ENCODE measurements at regions not wholly inside any gene's neighbourhood (a gene's known extent, or its start where the extent isn't known, plus 50 kb on each side); places are given as distances from the start of the nearest gene placed in this dataset.

- Mint-ChIP-seq H3K4me3 (no peak overlapping the region), H3K27me3 (no peaks in the 10 kb centered on the region), H3K36me3 (ENCODE audit: low read depth) (no peaks in the 10 kb centered on the region), H3K9me3 (no peaks in the 10 kb centered on the region), H3K4me1 (no peaks in the 10 kb centered on the region), H3K27ac (no peak overlapping the region)
- intact Hi-C loops (cut with micrococcal nuclease): no loop called here
- CTCF ChIA-PET: no interaction called here
- DNase-seq (no peak), ATAC-seq (ENCODE audit: low read depth) (no peak)
- no peak for TF ChIP-seq CTCF (IDR thresholded peaks at IDR 0.05)
- POLR2A ChIA-PET: no interaction called here
Observed at GRCh38 chr12:65660836-65661235, 163.4 kb upstream of the HMGA2 start.

GRCh38 chr12:65662590-65662989, 161.7 kb upstream of the HMGA2 start:
- intact Hi-C loops (cut with micrococcal nuclease): no loop called here
- Mint-ChIP-seq H3K27ac (no peak overlapping the region), H3K4me3 (no peak overlapping the region), H3K27me3 (no peaks in the 10 kb centered on the region), H3K4me1 (no peaks in the 10 kb centered on the region), H3K9me3 (no peaks in the 10 kb centered on the region), H3K36me3 (ENCODE audit: low read depth) (no peaks in the 10 kb centered on the region)
- CTCF ChIA-PET: no interaction called here
- DNase-seq (no peak), ATAC-seq (ENCODE audit: low read depth) (no peak)
- TF ChIP-seq CTCF (IDR thresholded peaks at IDR 0.05): no peak
- POLR2A ChIA-PET: no interaction called here

GRCh38 chr12:65663097-65663496, 161.2 kb upstream of the HMGA2 start:
- intact Hi-C loops (cut with micrococcal nuclease): no loop called here
- no peak for ATAC-seq (ENCODE audit: low read depth)
- H3K4me1 Mint-ChIP-seq: no peaks in the 10 kb centered on the region
- POLR2A ChIA-PET: no interaction called here
- H3K36me3 Mint-ChIP-seq (ENCODE audit: low read depth): no peaks in the 10 kb centered on the region
- DNase-seq: no peak
- CTCF ChIA-PET: no interaction called here
- no peaks in the 10 kb centered on the region for H3K9me3 Mint-ChIP-seq
- H3K27me3 Mint-ChIP-seq: no peaks in the 10 kb centered on the region
- no peak for TF ChIP-seq CTCF (IDR thresholded peaks at IDR 0.05)
- no peak overlapping the region for H3K4me3 Mint-ChIP-seq
- no peak overlapping the region for H3K27ac Mint-ChIP-seq

GRCh38 chr12:65663648-65664047, 160.6 kb upstream of the HMGA2 start:
- Mint-ChIP-seq H3K36me3 (ENCODE audit: low read depth) (no peaks in the 10 kb centered on the region), H3K4me3 (no peak overlapping the region), H3K9me3 (no peaks in the 10 kb centered on the region), H3K27ac (no peak overlapping the region), H3K27me3 (no peaks in the 10 kb centered on the region), H3K4me1 (no peaks in the 10 kb centered on the region)
- intact Hi-C loops (cut with micrococcal nuclease): no loop called here
- DNase-seq (no peak), ATAC-seq (ENCODE audit: low read depth) (no peak)
- ChIA-PET POLR2A (no interaction called here), CTCF (no interaction called here)
- TF ChIP-seq CTCF (IDR thresholded peaks at IDR 0.05): no peak

- Mint-ChIP-seq H3K4me1 (no peaks in the 10 kb centered on the region), H3K27ac (no peak overlapping the region), H3K9me3 (no peaks in the 10 kb centered on the region), H3K4me3 (no peak overlapping the region), H3K27me3 (no peaks in the 10 kb centered on the region), H3K36me3 (ENCODE audit: low read depth) (no peaks in the 10 kb centered on the region)
- ChIA-PET CTCF (no interaction called here), POLR2A (no interaction called here)
- TF ChIP-seq CTCF (IDR thresholded peaks at IDR 0.05): no peak
- no peak for DNase-seq
- no peak for ATAC-seq (ENCODE audit: low read depth)
- intact Hi-C loops (cut with micrococcal nuclease): no loop called here
Observed at GRCh38 chr12:65664715-65665250, 159.5 kb upstream of the HMGA2 start.
